ENCODE measurements at regions not wholly inside any gene's neighbourhood (a gene's known extent, or its start where the extent isn't known, plus 50 kb on each side); places are given as distances from the start of the nearest gene placed in this dataset.
"Not testable (repeated sequence)": the region's sequence is repeated elsewhere in the genome, so short reads cannot be mapped to it uniquely, and the experiment has no call there.

DNA sequence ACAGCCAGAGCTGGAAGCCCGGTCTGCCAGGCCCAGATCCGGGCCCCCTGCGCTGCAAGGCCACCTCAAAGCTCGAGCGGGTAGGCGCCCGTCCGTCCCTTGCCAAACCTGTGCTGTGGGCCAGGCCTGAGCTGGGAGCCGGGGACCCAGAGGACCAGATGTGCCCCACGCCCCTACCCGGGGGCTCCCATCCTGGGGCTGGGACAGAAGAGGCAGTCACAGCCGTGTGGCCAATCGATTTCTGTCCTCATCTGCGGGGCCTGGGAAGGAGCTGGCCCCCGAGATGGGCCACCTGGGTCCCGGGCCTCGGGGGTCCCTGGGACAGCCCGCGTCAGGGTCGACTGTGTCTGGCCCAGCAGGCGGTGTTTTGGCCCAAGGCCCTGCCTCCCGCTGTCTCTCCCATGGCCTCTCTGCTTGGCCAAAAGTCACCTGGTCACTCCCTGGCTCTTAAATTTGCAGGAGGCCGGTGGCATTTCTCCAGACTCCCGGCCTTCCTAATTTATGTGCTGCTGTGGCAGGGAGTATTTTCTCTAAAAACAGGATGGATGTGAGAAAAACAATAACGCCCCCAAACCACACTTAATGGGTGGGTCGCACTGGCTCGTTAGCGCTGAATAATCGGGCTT lies 63.8 kb downstream of the UNCX start:
- ATAC-seq = no peak
- Mint-ChIP-seq H3K4me3 (no peak overlapping the region), H3K36me3 (no peaks in the 10 kb centered on the region), H3K4me1 (ENCODE audit: low read depth in 2 of 2) (peaks cover 0 to 11% of the 10 kb centered on the region in 2 donors), H3K27me3 (no peaks in the 10 kb centered on the region), H3K27ac (no peak overlapping the region), H3K9me3 (no peaks in the 10 kb centered on the region)
- peak; percentile 50 for DNase-seq (ENCODE audit: low spot score)

DNA sequence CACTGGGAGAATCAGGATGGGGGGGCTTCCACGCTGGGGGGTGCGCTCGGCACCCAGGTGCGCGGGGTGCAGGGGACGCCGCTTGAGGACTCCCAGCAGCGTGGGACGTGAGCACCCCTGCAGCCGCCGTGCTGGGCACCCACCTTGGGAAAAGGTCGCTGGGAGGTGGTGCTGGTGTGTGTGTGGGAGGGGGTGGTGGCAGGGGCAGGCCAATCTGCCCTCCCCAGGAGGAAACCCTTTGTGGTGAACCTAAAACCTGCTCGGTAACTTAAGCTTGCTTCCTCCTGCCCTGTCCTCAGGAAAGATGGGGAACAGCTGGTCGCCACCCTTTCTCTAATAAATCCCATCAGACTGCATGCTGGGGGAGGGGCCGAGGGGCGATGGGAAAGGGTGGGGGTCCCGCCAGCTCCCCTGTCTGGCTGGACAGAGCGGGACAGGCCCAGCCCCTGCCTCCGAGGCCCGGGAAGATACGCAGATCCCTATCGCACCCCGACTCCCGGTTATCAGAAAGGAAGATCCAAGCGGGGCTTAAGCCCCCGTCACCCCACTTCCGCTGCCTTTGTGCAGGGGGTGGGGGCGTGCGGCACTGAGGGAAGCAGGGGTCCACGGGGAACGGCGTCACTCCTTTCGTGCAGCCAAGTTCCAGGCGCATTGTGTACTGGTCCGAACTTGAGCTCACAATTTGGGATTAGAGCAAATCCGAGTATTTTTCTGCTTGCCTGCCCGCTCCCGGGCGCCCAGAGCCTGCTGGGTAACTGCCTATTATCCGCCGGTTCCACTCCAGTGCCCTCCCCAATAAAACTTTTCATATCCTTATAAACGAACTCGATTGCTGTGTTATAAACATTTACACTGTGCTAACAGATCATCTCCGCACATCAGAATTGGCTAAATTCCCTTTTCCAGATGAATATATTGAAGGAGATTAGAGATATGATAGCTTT lies 64.6 kb downstream of the UNCX start:
- no peak overlapping the region for H3K27ac Mint-ChIP-seq
- no peaks in the 10 kb centered on the region for H3K27me3 Mint-ChIP-seq
- no peak overlapping the region for H3K4me3 Mint-ChIP-seq
- no peak for ATAC-seq
- H3K9me3 Mint-ChIP-seq = no peaks in the 10 kb centered on the region
- no peaks in the 10 kb centered on the region for H3K36me3 Mint-ChIP-seq
- DNase-seq (ENCODE audit: low spot score) = peak; percentile 31
- peaks cover 0 to 9% of the 10 kb centered on the region in 2 donors for H3K4me1 Mint-ChIP-seq (ENCODE audit: low read depth in 2 of 2)

DNA sequence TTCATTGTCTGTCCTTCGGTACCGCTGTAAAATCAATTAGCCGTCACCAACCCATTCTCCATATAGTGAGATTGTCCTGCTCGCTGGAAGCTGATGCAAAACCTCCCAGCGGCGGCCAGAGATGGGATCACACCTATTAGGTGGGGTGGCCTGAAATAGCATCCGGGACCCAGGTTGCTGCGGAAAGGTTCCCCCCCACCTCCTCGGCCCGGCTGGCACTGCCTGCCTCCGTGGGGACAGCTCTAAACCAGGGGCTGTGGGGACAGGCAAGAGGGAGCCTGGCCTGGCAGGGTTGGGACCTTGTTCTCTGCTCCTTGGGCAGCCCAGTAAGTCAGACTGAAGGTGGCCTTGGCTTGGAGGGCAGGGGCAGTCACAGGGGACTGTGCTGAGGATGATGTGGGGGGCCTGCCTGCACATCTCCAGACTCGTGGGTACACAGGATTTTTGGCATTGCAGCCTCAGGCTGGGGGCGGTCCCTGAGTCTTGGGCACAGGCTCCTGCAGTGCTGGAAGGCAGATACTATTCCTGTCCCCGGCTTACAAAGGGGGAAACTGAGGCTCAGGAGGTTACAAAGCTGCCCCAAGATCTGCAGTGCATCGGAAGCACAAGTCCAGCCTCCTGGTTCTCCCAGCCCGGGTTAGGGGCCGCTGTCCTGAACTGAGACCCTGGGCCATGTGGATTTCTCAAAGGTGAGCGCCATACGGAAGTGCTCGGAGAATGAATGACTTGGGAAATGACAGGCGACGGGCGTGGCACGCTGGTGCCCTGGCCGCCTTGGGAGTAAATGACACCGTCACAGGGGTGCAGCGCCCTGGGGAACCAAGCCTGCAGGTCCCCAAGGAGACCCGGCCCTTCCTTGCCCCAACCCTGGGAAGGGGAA lies 65.6 kb downstream of the UNCX start:
- Mint-ChIP-seq H3K27me3 (peaks cover under 1 to 3% of the 10 kb centered on the region in 2 donors), H3K4me3 (no peak overlapping the region), H3K9me3 (no peaks in the 10 kb centered on the region), H3K4me1 (ENCODE audit: low read depth in 2 of 2) (peaks cover 0 to 9% of the 10 kb centered on the region in 2 donors), H3K27ac (no peak overlapping the region), H3K36me3 (no peaks in the 10 kb centered on the region)
- ATAC-seq (no peak), DNase-seq (ENCODE audit: low spot score) (peak; percentile 53)

DNA sequence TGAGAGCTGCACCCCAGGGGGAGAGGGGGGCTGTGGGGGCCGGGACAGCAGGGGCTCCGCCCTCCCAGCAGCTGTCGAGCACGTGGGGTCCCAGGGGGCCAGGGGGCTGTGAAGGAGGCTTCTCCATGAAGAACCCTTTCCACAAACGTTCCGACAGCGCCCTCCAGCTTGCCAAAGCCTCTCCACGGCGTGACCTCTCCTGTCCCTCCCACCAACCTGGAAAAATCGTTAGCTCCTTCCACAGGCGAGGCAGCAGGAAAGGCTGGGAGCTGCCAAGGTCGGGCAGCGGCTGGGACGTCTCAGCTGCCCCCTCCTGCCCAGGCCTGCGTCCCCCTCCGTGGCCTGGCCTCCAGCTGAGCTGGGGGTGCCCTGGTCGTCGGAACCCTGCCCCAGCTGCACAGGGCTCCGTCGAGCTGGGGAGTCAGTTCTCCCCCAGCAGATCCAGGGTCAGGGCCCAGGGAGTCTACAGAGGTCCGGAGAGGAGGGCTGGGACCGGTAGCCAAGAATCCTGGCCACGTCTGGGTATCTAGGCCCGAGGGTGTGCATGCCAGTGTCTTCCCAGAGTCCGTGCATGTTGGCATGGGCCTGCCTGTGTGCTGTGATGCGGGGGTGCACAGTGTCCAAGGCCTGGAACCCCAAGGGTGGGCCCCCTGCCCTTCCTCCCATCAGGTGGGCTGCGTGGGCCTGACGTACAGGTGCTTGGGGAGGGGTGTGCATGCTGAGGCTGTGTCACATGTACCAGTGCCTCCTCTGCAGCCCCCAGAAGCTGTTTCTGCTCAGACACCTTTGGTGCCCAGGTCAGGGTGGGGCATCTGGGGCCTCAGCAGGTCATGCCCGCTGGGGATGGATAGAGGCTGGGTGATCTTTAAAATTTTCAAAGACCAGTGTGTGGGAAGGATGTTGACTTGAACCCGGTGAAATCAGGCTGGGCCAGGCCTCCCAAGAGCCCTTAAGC lies 66.5 kb downstream of the UNCX start:
- no peaks in the 10 kb centered on the region for H3K36me3 Mint-ChIP-seq
- ATAC-seq (no peak), DNase-seq (ENCODE audit: low spot score) (no peak)
- H3K9me3 Mint-ChIP-seq = no peaks in the 10 kb centered on the region
- no peak overlapping the region for H3K4me3 Mint-ChIP-seq
- peaks cover 2 to 6% of the 10 kb centered on the region in 2 donors for H3K27me3 Mint-ChIP-seq
- H3K4me1 Mint-ChIP-seq (ENCODE audit: low read depth in 2 of 2) = peaks cover 0 to 9% of the 10 kb centered on the region in 2 donors
- no peak overlapping the region for H3K27ac Mint-ChIP-seq

DNA sequence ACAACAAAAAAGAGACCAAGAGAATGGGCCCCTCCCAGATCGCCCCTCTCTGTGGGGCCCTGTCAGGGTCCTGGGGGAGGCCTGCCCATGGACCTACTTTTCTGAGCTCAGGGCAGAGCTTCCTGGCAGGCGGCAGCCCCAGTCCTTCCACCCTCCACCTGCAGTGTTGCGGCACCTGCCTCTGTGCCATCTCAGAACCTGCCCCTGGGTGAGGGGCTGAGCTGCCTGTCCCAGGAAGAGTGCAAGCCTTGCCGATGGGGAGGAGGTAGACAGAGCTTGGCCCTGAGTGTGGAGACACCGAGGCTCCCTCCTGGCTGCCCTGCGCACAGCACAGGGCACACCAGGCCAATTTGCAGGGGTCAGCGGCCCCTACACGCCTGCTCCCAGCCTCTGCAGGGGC lies 67.5 kb downstream of the UNCX start:
- Mint-ChIP-seq H3K4me3 (no peak overlapping the region), H3K36me3 (no peaks in the 10 kb centered on the region), H3K4me1 (ENCODE audit: low read depth in 2 of 2) (peaks cover 0 to 5% of the 10 kb centered on the region in 2 donors), H3K27ac (no peak overlapping the region), H3K27me3 (peaks cover 2 to 6% of the 10 kb centered on the region in 2 donors), H3K9me3 (no peaks in the 10 kb centered on the region)
- no peak for DNase-seq (ENCODE audit: low spot score)
- ATAC-seq = no peak

GRCh38 chr7:1300636-1301035 lies 68.0 kb downstream of the UNCX start:
- Mint-ChIP-seq H3K9me3 (no peaks in the 10 kb centered on the region), H3K36me3 (no peaks in the 10 kb centered on the region), H3K27me3 (peaks cover 3 to 10% of the 10 kb centered on the region in 2 donors), H3K27ac (no peak overlapping the region), H3K4me3 (no peak overlapping the region), H3K4me1 (ENCODE audit: low read depth in 2 of 2) (peaks cover 0 to 5% of the 10 kb centered on the region in 2 donors)
- no peak for ATAC-seq
- no peak for DNase-seq (ENCODE audit: low spot score)

- no peaks in the 10 kb centered on the region for H3K36me3 Mint-ChIP-seq
Measured at GRCh38 chr7:1301054-1301881, 68.6 kb downstream of the UNCX start.

DNA sequence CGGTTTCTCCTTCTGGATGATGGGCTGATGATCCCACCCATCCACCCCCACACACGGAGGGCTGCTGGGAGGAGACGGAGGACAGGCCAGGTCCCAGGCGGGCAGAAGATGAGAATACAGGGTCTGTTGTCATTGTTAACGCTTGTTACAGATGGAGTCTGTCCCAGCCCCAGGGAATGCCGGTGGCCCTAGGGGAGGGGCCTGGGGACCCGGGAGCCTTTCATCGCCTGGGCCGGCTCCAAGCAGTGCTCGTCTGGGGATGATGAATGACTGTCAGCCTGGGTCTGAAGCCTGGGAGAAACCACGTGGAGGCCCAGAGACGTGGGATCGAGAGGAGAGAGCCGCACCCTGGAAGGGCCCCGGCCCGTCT lies 69.2 kb downstream of the UNCX start:
- no peak for ATAC-seq
- H3K27me3 Mint-ChIP-seq = peaks cover 10 to 22% of the 10 kb centered on the region in 2 donors
- DNase-seq (ENCODE audit: low spot score) = no peak
- H3K27ac Mint-ChIP-seq = no peak overlapping the region
- H3K4me1 Mint-ChIP-seq (ENCODE audit: low read depth in 2 of 2) = peaks cover 0 to 3% of the 10 kb centered on the region in 2 donors
- no peaks in the 10 kb centered on the region for H3K36me3 Mint-ChIP-seq
- no peak overlapping the region for H3K4me3 Mint-ChIP-seq
- no peaks in the 10 kb centered on the region for H3K9me3 Mint-ChIP-seq

More at GRCh38 chr7:1301054-1301881, 68.6 kb downstream of the UNCX start:
- peaks cover 7 to 16% of the 10 kb centered on the region in 2 donors for H3K27me3 Mint-ChIP-seq
- H3K9me3 Mint-ChIP-seq = no peaks in the 10 kb centered on the region
- no peak for DNase-seq (ENCODE audit: low spot score)
- no peak overlapping the region for H3K4me3 Mint-ChIP-seq
- ATAC-seq = peak in 1 of 2 donors; percentile 30
- no peak overlapping the region for H3K27ac Mint-ChIP-seq
- peaks cover 0 to 5% of the 10 kb centered on the region in 2 donors for H3K4me1 Mint-ChIP-seq (ENCODE audit: low read depth in 2 of 2)

DNA sequence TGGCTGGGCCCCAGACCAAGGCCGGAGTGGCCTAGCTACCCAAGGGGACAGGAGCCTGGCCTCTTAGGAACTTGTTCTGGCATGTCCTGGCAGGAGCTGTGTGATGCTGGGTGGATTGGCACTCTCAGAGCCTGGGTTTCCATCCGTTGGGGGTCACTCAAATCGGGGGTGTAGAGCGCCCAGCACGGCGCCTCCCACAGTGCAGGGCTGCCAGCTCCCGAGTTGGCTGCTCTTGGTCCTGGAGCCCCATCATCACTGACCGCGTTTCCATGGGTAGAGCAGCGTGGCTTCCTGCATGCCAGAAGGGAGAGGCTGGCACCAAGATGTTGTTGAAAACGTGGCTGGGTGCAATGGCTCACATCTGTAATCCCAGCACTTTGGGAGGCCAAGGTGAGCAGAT lies 70.3 kb downstream of the UNCX start:
- H3K36me3 Mint-ChIP-seq = no peaks in the 10 kb centered on the region
- H3K9me3 Mint-ChIP-seq = no peaks in the 10 kb centered on the region
- DNase-seq (ENCODE audit: low spot score) (no peak), ATAC-seq (no peak)
- H3K4me3 Mint-ChIP-seq = no peak overlapping the region
- peak overlapping the region in 1 of 2 donors; percentile 64 for H3K27ac Mint-ChIP-seq
- H3K4me1 Mint-ChIP-seq (ENCODE audit: low read depth in 2 of 2) = no peaks in the 10 kb centered on the region
- H3K27me3 Mint-ChIP-seq = peaks cover 10 to 22% of the 10 kb centered on the region in 2 donors

DNA sequence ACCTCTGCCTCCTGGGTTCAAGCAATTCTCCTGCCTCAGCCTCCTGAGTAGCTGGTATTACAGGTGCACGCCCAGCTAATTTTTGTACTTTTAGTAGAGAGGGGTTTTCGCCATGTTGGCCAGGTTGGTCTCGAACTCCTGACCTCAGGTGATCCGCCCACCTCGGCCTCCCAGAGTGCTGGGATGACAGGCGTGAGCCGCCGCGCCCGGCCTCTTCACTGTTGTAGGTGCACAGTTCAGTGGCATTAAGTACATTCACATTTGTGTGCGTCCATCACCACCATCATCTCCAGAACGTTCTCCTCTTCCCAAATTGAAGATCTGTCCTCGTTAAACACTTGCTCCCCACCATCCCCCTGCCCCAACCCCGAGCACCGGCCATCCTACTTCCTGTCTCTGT lies 71.3 kb downstream of the UNCX start:
- not testable (repeated sequence) for H3K9me3 Mint-ChIP-seq; H3K27ac Mint-ChIP-seq; H3K4me3 Mint-ChIP-seq; H3K36me3 Mint-ChIP-seq; ATAC-seq; H3K4me1 Mint-ChIP-seq (ENCODE audit: low read depth in 2 of 2)
- H3K27me3 Mint-ChIP-seq = peaks cover 10 to 22% of the 10 kb centered on the region in 2 donors
- peak; percentile 15 for DNase-seq (ENCODE audit: low spot score)

DNA sequence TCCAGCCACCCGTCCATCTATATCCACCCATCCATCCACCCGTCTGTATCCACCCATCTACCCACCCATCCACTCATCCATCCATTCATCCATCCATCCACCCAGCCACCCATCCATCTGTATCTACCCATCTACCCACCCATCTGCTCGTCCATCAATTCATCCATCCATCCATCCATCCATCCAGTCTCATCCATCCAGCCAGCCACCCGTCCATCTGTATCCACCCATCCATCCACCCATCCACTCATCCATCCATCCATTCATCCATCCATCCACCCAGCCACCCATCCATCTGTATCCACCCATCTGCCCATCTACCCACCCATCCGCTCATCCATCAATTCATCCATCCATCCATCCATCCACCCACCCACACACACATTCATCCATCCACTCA lies 73.2 kb downstream of the UNCX start:
- H3K27ac Mint-ChIP-seq = no peak overlapping the region
- H3K36me3 Mint-ChIP-seq = no peaks in the 10 kb centered on the region
- no peaks in the 10 kb centered on the region for H3K4me1 Mint-ChIP-seq (ENCODE audit: low read depth in 2 of 2)
- ATAC-seq (no peak), DNase-seq (ENCODE audit: low spot score) (no peak)
- no peaks in the 10 kb centered on the region for H3K9me3 Mint-ChIP-seq
- no peak overlapping the region for H3K4me3 Mint-ChIP-seq
- peaks cover 10 to 22% of the 10 kb centered on the region in 2 donors for H3K27me3 Mint-ChIP-seq

DNA sequence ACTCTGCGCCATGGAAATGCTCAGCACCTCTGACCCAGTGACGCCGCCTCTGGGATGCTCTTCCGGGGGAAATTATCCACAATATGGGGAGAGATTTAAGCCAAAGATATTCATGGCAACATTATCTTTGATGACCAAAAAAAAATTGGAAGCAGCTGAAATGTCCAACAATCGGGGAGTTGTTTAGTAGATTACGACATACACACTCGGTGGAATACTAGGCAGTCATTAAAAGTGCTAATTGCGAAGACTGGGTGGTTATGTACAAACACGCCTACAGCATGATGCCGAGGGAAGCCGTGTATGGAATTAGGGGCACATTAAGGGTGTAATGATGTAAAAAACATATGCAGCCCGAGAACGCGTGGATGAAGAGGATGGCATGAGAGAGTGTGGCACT lies 75.2 kb downstream of the UNCX start:
- H3K36me3 Mint-ChIP-seq = no peaks in the 10 kb centered on the region
- H3K4me3 Mint-ChIP-seq = no peak overlapping the region
- no peaks in the 10 kb centered on the region for H3K9me3 Mint-ChIP-seq
- H3K27me3 Mint-ChIP-seq = peaks cover 10 to 22% of the 10 kb centered on the region in 2 donors
- no peak for ATAC-seq
- H3K27ac Mint-ChIP-seq = no peak overlapping the region
- DNase-seq (ENCODE audit: low spot score) = no peak
- H3K4me1 Mint-ChIP-seq (ENCODE audit: low read depth in 2 of 2) = no peaks in the 10 kb centered on the region
